SU-DHL-6 (cell line): ENCODE measurements at regions not wholly inside any gene's neighbourhood (a gene's known extent, or its start where the extent isn't known, plus 50 kb on each side); places are given as distances from the start of the nearest gene placed in this dataset.
A peak's percentile ranks its signal among the peaks of the same experiment; 100 is the strongest.

Experiments used
- H2AFZ ChIP-seq: fragments of 200-600 bp; sonication (generic); 2 replicates; pipeline ENCODE4 v1.6.1; 2014; ENCODE audit warnings: low read depth, mild to moderate bottlenecking, moderate library complexity, mixed read lengths, antibody characterized with exemption, low read length; ENCODE audit not compliant: severe bottlenecking
- H3F3A ChIP-seq: fragments of 200-600 bp; shearing (Covaris generic); 2 replicates; pipeline ENCODE4 v1.6.0; 2016; ENCODE audit warnings: antibody characterized with exemption, mild to moderate bottlenecking; ENCODE audit not compliant: insufficient read depth
- H3K27ac ChIP-seq: fragments of 200-600 bp; sonication (generic); 2 replicates; pipeline ENCODE4 v1.5.1; 2016; ENCODE audit warnings: low read depth, mild to moderate bottlenecking, low read length, moderate library complexity, mixed read lengths
- H3K27me3 ChIP-seq: fragments of 200-600 bp; sonication (generic), shearing (Covaris generic); 2 replicates; pipeline ENCODE4 v1.6.0; 2014; ENCODE audit warnings: mild to moderate bottlenecking, low read length
- H3K36me3 ChIP-seq: fragments of 200-600 bp; sonication (generic); 2 replicates; pipeline ENCODE4 v1.6.1; 2014; ENCODE audit warnings: mild to moderate bottlenecking, low read length, mixed read lengths
- H3K4me2 ChIP-seq: fragments of 300-600, 200-600 bp; shearing (Covaris generic), sonication (generic); 2 replicates; pipeline ENCODE4 v1.6.0; 2014; ENCODE audit warnings: low read length, low read depth, mild to moderate bottlenecking; ENCODE audit not compliant: poor library complexity, severe bottlenecking
- H3K4me3 ChIP-seq: fragments of 200-600 bp; sonication (generic); 2 replicates; pipeline ENCODE4 v1.5.1; 2014; ENCODE audit warnings: antibody characterized with exemption, low read length, mild to moderate bottlenecking, mixed read lengths; ENCODE audit not compliant: insufficient read depth, poor library complexity, severe bottlenecking
- H3K79me2 ChIP-seq: fragments of 200-600 bp; sonication (generic); 2 replicates; pipeline ENCODE4 v1.6.1; 2014; ENCODE audit warnings: mild to moderate bottlenecking, low read length, moderate library complexity; ENCODE audit not compliant: insufficient read depth
- H3K9ac ChIP-seq: fragments of 200-600 bp; sonication (generic); 2 replicates; pipeline ENCODE4 v1.7.0; 2014; ENCODE audit warnings: mild to moderate bottlenecking, low read length
- H3K9me2 ChIP-seq: fragments of 200-600 bp; sonication (generic); replicated peaks from 2 replicates; pipeline ENCODE4 v1.6.1; 2014; ENCODE audit warnings: low read length; ENCODE audit not compliant: insufficient read depth
- H3K9me3 ChIP-seq: fragments of 200-600 bp; sonication (generic); 2 replicates; pipeline ENCODE4 v1.6.1; 2014; ENCODE audit warnings: low read length, mixed read lengths; ENCODE audit not compliant: insufficient read depth
- H4K20me1 ChIP-seq: fragments of 200-600 bp; sonication (generic); 2 replicates; pipeline ENCODE4 v1.6.1; 2014; ENCODE audit warnings: low read depth, mild to moderate bottlenecking, antibody characterized with exemption, low read length, moderate library complexity, mixed read lengths
- EZH2phosphoT487 ChIP-seq: fragments of 200-600 bp; sonication (generic), shearing (Covaris generic); conservative IDR thresholded peaks from 2 replicates; pipeline ENCODE4 v1.6.1; 2018; ENCODE audit warnings: mild to moderate bottlenecking, antibody characterized with exemption, low read length, moderate library complexity, mixed read lengths
- TF ChIP-seq, protein P1 (sequence below): fragments of 200-600 bp; sonication (generic); IDR thresholded peaks from one replicate; pipeline ENCODE4 v1.5.1; 2017; ENCODE audit warnings: antibody characterized with exemption, mild to moderate bottlenecking, low read length, moderate library complexity; ENCODE audit not compliant: insufficient read depth, poor library complexity, severe bottlenecking

DNA sequence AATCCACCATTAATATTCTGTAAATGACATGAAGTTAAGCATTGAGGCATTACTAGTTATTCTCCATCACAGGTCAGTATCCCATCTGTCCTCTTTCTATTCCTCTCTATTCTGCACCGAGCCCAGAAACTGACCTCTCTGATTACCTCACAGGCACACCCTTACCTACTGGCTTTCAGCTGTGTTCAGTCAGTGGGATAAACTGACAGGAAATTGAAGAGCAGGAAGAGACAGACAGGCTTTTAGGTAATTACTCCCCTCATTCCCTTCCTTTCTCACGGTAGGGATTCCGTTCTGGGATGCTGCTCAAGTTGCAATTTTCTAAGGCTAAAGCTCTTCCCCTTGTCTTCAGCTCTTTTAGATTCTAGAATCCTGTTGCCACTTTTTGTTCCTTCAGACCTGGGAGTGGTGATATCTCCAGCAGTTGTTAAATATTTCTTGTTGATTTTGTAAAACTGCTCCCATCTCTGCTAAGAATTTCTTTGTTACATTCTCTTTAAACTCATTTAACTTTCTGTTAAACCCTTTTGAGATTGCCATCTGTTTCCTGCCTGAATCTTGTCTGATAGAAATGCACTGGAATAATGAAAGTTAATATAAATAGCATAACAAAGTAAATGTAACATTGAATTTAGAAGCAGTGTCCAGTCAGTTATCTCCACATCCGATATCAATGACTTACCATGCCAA lies 1063.4 kb downstream of the PLA2G4A start:
- Histone ChIP-seq H4K20me1 (no peaks in the 10 kb centered on the region), H3K4me2 (no peak overlapping the region), H3F3A (no peaks in the 10 kb centered on the region), H3K36me3 (no peaks in the 10 kb centered on the region), H3K79me2 (no peaks in the 10 kb centered on the region), H3K9me2 (no peaks in the 10 kb centered on the region), H3K9ac (no peak overlapping the region), H3K27me3 (no peaks in the 10 kb centered on the region), H3K9me3 (no peaks in the 10 kb centered on the region), H3K27ac (no peak overlapping the region), H2AFZ (peak overlapping the region; percentile 20), H3K4me3 (no peak overlapping the region)
- TF ChIP-seq, protein P1, sequence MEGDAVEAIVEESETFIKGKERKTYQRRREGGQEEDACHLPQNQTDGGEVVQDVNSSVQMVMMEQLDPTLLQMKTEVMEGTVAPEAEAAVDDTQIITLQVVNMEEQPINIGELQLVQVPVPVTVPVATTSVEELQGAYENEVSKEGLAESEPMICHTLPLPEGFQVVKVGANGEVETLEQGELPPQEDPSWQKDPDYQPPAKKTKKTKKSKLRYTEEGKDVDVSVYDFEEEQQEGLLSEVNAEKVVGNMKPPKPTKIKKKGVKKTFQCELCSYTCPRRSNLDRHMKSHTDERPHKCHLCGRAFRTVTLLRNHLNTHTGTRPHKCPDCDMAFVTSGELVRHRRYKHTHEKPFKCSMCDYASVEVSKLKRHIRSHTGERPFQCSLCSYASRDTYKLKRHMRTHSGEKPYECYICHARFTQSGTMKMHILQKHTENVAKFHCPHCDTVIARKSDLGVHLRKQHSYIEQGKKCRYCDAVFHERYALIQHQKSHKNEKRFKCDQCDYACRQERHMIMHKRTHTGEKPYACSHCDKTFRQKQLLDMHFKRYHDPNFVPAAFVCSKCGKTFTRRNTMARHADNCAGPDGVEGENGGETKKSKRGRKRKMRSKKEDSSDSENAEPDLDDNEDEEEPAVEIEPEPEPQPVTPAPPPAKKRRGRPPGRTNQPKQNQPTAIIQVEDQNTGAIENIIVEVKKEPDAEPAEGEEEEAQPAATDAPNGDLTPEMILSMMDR, result no peak

GRCh38 chr1:187892683-187893039 lies 1063.9 kb downstream of the PLA2G4A start:
- H2AFZ ChIP-seq, result no peak overlapping the region
- no peak overlapping the region for H3K4me3 ChIP-seq
- H3K79me2 ChIP-seq, result no peaks in the 10 kb centered on the region
- H3K4me2 ChIP-seq, result no peak overlapping the region
- no peaks in the 10 kb centered on the region for H3K36me3 ChIP-seq
- H3K27me3 ChIP-seq, result no peaks in the 10 kb centered on the region
- no peaks in the 10 kb centered on the region for H3K9me2 ChIP-seq
- no peaks in the 10 kb centered on the region for H3K9me3 ChIP-seq
- TF ChIP-seq, protein P1, result no peak
- no peak for TF ChIP-seq EZH2phosphoT487
- no peak overlapping the region for H3K27ac ChIP-seq
- no peaks in the 10 kb centered on the region for H3F3A ChIP-seq
- no peak overlapping the region for H3K9ac ChIP-seq
- no peaks in the 10 kb centered on the region for H4K20me1 ChIP-seq

DNA sequence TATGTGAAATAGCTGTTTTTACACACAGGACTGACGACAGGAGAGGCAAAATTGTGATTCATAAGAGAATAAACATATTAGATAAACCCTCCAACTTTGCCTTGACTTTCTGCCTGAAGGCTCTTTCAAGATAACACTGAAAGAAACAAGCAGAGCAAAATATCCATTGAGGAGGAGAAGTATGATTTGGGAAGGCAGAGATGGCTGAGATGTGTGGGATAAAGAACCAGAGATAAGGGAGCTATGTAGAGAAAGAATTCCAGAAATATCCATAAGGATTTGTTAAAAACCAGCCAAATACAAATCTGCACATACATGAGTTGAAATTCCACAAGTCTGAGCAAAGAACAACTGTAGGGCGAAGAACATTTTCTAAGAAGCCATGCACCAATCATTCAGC lies 1064.7 kb downstream of the PLA2G4A start:
- Histone ChIP-seq H3K9me2 (no peaks in the 10 kb centered on the region), H3K27ac (no peak overlapping the region), H3K9me3 (no peaks in the 10 kb centered on the region), H3K79me2 (no peaks in the 10 kb centered on the region), H3K4me2 (no peak overlapping the region), H3K9ac (no peak overlapping the region), H3K27me3 (no peaks in the 10 kb centered on the region), H4K20me1 (no peaks in the 10 kb centered on the region), H3K4me3 (no peak overlapping the region), H3F3A (no peaks in the 10 kb centered on the region), H2AFZ (no peak overlapping the region), H3K36me3 (no peaks in the 10 kb centered on the region)
- TF ChIP-seq, protein P1, result no peak
- no peak for TF ChIP-seq EZH2phosphoT487
